HL-60 (cell line): ENCODE measurements at regions not wholly inside any gene's neighbourhood (a gene's known extent, or its start where the extent isn't known, plus 50 kb on each side); places are given as distances from the start of the nearest gene placed in this dataset.

Source experiments
- CTCF ChIP-seq: IDR thresholded peaks from one replicate; pipeline ENCODE4 v1.5.1; 2011; ENCODE audit warnings: low read length, control low read depth, inconsistent platforms; ENCODE audit not compliant: insufficient read depth
- GABPA ChIP-seq: IDR thresholded peaks from 2 replicates; pipeline ENCODE4 v1.6.1; 2012; ENCODE audit warnings: low read depth
- POLR2AphosphoS5 ChIP-seq: IDR thresholded peaks from 2 replicates; pipeline ENCODE4 v1.6.1; 2012; ENCODE audit warnings: low read depth
- REST ChIP-seq: IDR thresholded peaks from 2 replicates; pipeline ENCODE4 v1.6.1; 2012; ENCODE audit warnings: low read depth; ENCODE audit not compliant: insufficient replicate concordance
- SPI1 ChIP-seq: IDR thresholded peaks from 2 replicates; pipeline ENCODE4 v1.6.1; 2012; ENCODE audit warnings: low read depth, mild to moderate bottlenecking, borderline replicate concordance

DNA sequence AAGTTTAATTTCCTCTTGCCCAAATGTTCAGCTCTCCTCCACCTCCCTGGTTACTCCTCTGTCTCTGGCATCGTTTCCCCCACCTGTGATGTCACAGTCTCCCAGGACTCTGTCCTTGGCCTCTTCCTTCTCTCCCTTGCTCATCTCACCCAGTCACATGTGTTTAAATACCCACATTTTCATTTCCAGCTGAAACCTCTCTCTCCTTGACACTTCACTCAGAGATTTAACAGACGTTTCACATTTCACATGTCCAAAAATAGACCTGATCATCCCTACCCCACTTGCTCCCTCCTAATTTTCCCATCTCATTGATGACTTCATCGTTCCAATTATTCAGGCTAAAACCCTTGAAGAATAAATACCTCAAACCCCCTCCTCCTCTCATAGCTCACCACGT, 604.1 kb upstream of the JAG1 start:
- no peak for TF ChIP-seq CTCF
- no peak for TF ChIP-seq POLR2AphosphoS5
- TF ChIP-seq REST, result no peak
- TF ChIP-seq SPI1, result no peak
- no peak for TF ChIP-seq GABPA
